GM13976 (cell line): ENCODE measurements at regions not wholly inside any gene's neighbourhood (a gene's known extent, or its start where the extent isn't known, plus 50 kb on each side); places are given as distances from the start of the nearest gene placed in this dataset.

Source experiments
- DNase-seq: peaks from one replicate; pipeline ENCODE4 v3.0.0; 2012; ENCODE audit warnings: low spot score
- CTCF ChIP-seq: IDR thresholded peaks from 2 replicates; pipeline ENCODE4 v1.5.1; 2012; ENCODE audit warnings: borderline replicate concordance, mild to moderate bottlenecking; ENCODE audit not compliant: insufficient read depth; ENCODE audit errors: extremely low read depth, missing control alignments, control extremely low read depth
- in situ Hi-C: fragments of 300-500 bp; cut with MboI; formaldehyde crosslinking; loops from one replicate; pipeline ENCODE4 v1.12.0; 2022; ENCODE audit warnings: low sequenced_read_pairs, mixed read lengths, inconsistent platforms; ENCODE audit not compliant: unreplicated experiment

GRCh38 chr2:176656038-176656775 lies 387.0 kb downstream of the MTX2 start:
- DNase-seq = no peak
- in situ Hi-C loops = loop anchor here (10.0 kb wide), 1 partner anchor 489 kb away; no protein-coding TSS in a partner anchor
- no peak for TF ChIP-seq CTCF

GRCh38 chr2:176656776-176657140 lies 387.5 kb downstream of the MTX2 start:
- in situ Hi-C loops = loop anchor here (10.0 kb wide), 1 partner anchor 488 kb away; no protein-coding TSS in a partner anchor
- DNase-seq = no peak
- TF ChIP-seq CTCF = no peak

GRCh38 chr2:176657393-176657792 lies 388.2 kb downstream of the MTX2 start:
- no peak for DNase-seq
- in situ Hi-C loops = loop anchor here (10.0 kb wide), 1 partner anchor 487 kb away; no protein-coding TSS in a partner anchor
- no peak for TF ChIP-seq CTCF

GRCh38 chr2:176658708-176659107 lies 389.5 kb downstream of the MTX2 start:
- no peak for DNase-seq
- in situ Hi-C loops = loop anchor here (10.0 kb wide), 1 partner anchor 486 kb away; no protein-coding TSS in a partner anchor
- no peak for TF ChIP-seq CTCF

GRCh38 chr2:176662753-176663152 lies 393.5 kb downstream of the MTX2 start:
- DNase-seq = no peak
- in situ Hi-C loops = no loop called here
- TF ChIP-seq CTCF = no peak

GRCh38 chr2:176664478-176664877 lies 395.2 kb downstream of the MTX2 start:
- TF ChIP-seq CTCF = no peak
- in situ Hi-C loops = no loop called here
- DNase-seq = no peak

- no peak for TF ChIP-seq CTCF
- in situ Hi-C loops = no loop called here
- no peak for DNase-seq
Measured at GRCh38 chr2:176665086-176665485, 395.8 kb downstream of the MTX2 start.
